ENCODE measurements at regions not wholly inside any gene's neighbourhood (a gene's known extent, or its start where the extent isn't known, plus 50 kb on each side); places are given as distances from the start of the nearest gene placed in this dataset.

GRCh38 chr9:115649991-115650472 is 503.6 kb upstream of the PAPPA start:
- DNase-seq (ENCODE audit: low spot score in 2 of 2, unreplicated experiment in 2 of 2), result no peak
- H3K4me1 Mint-ChIP-seq, result peaks cover 12% of the 10 kb centered on the region
- no peaks in the 10 kb centered on the region for H3K36me3 Mint-ChIP-seq
- TF ChIP-seq, protein P1, sequence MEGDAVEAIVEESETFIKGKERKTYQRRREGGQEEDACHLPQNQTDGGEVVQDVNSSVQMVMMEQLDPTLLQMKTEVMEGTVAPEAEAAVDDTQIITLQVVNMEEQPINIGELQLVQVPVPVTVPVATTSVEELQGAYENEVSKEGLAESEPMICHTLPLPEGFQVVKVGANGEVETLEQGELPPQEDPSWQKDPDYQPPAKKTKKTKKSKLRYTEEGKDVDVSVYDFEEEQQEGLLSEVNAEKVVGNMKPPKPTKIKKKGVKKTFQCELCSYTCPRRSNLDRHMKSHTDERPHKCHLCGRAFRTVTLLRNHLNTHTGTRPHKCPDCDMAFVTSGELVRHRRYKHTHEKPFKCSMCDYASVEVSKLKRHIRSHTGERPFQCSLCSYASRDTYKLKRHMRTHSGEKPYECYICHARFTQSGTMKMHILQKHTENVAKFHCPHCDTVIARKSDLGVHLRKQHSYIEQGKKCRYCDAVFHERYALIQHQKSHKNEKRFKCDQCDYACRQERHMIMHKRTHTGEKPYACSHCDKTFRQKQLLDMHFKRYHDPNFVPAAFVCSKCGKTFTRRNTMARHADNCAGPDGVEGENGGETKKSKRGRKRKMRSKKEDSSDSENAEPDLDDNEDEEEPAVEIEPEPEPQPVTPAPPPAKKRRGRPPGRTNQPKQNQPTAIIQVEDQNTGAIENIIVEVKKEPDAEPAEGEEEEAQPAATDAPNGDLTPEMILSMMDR (IDR thresholded peaks at IDR 0.05; ENCODE audit: unreplicated experiment), result no peak
- no peaks in the 10 kb centered on the region for H3K9me3 Mint-ChIP-seq
- H3K4me3 Mint-ChIP-seq, result no peak overlapping the region
- peak overlapping the region; percentile 87 for H3K27ac Mint-ChIP-seq
- no peaks in the 10 kb centered on the region for H3K27me3 Mint-ChIP-seq (ENCODE audit: low read depth)

- H3K36me3 Mint-ChIP-seq, result no peaks in the 10 kb centered on the region
- no peak overlapping the region for H3K27ac Mint-ChIP-seq
- no peak for DNase-seq (ENCODE audit: low spot score in 2 of 2, unreplicated experiment in 2 of 2)
- H3K4me1 Mint-ChIP-seq, result peaks cover 12% of the 10 kb centered on the region
- no peaks in the 10 kb centered on the region for H3K27me3 Mint-ChIP-seq (ENCODE audit: low read depth)
- no peak overlapping the region for H3K4me3 Mint-ChIP-seq
- TF ChIP-seq, protein P1 (IDR thresholded peaks at IDR 0.05; ENCODE audit: unreplicated experiment), result no peak
- H3K9me3 Mint-ChIP-seq, result no peaks in the 10 kb centered on the region
Measured at GRCh38 chr9:115650768-115651167, 502.8 kb upstream of the PAPPA start.

DNA sequence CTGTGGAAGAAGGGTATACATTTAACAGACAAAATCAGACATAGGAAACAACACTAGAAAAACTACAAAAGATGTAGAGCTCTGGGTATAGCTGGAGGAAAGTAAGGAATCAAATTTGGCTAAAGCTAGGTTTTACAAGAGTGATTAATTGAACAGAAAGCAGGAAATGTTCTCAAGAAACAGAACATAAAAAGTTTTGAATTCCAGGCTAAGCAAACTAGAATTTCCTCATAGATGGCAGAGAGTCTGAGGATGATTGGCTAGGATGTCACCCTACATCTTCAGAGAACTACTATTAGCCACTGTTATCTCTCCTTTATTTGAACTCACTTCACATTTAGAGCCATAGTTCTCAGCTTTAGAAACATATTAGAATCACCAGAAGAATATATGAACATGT is 502.1 kb upstream of the PAPPA start:
- no peaks in the 10 kb centered on the region for H3K9me3 Mint-ChIP-seq
- no peak overlapping the region for H3K4me3 Mint-ChIP-seq
- H3K36me3 Mint-ChIP-seq, result no peaks in the 10 kb centered on the region
- TF ChIP-seq, protein P1 (IDR thresholded peaks at IDR 0.05; ENCODE audit: unreplicated experiment), result no peak
- peaks cover 12% of the 10 kb centered on the region for H3K4me1 Mint-ChIP-seq
- no peaks in the 10 kb centered on the region for H3K27me3 Mint-ChIP-seq (ENCODE audit: low read depth)
- DNase-seq (ENCODE audit: low spot score in 2 of 2, unreplicated experiment in 2 of 2), result no peak
- no peak overlapping the region for H3K27ac Mint-ChIP-seq

GRCh38 chr9:115653171-115653606 is 500.4 kb upstream of the PAPPA start:
- H3K27ac Mint-ChIP-seq, result no peak overlapping the region
- no peaks in the 10 kb centered on the region for H3K36me3 Mint-ChIP-seq
- no peaks in the 10 kb centered on the region for H3K27me3 Mint-ChIP-seq (ENCODE audit: low read depth)

GRCh38 chr9:115657695-115658094 is 495.9 kb upstream of the PAPPA start:
- DNase-seq (ENCODE audit: low spot score in 2 of 2, unreplicated experiment in 2 of 2), result no peak
- TF ChIP-seq, protein P1 (IDR thresholded peaks at IDR 0.05; ENCODE audit: unreplicated experiment), result no peak
- no peak overlapping the region for H3K27ac Mint-ChIP-seq
- no peaks in the 10 kb centered on the region for H3K27me3 Mint-ChIP-seq (ENCODE audit: low read depth)
- no peak overlapping the region for H3K4me3 Mint-ChIP-seq
- no peaks in the 10 kb centered on the region for H3K36me3 Mint-ChIP-seq
- no peaks in the 10 kb centered on the region for H3K9me3 Mint-ChIP-seq
- H3K4me1 Mint-ChIP-seq, result no peaks in the 10 kb centered on the region

More at GRCh38 chr9:115653171-115653606, 500.4 kb upstream of the PAPPA start:
- H3K9me3 Mint-ChIP-seq, result no peaks in the 10 kb centered on the region
- peaks cover 12% of the 10 kb centered on the region for H3K4me1 Mint-ChIP-seq
- no peak overlapping the region for H3K4me3 Mint-ChIP-seq
- DNase-seq (ENCODE audit: low spot score in 2 of 2, unreplicated experiment in 2 of 2), result no peak
- TF ChIP-seq, protein P1 (IDR thresholded peaks at IDR 0.05; ENCODE audit: unreplicated experiment), result no peak

GRCh38 chr9:115665519-115665918 is 488.1 kb upstream of the PAPPA start:
- no peak for DNase-seq (ENCODE audit: low spot score in 2 of 2, unreplicated experiment in 2 of 2)
- H3K4me1 Mint-ChIP-seq, result peaks cover 6% of the 10 kb centered on the region
- no peaks in the 10 kb centered on the region for H3K9me3 Mint-ChIP-seq
- no peak overlapping the region for H3K4me3 Mint-ChIP-seq
- H3K36me3 Mint-ChIP-seq, result no peaks in the 10 kb centered on the region
- H3K27me3 Mint-ChIP-seq (ENCODE audit: low read depth), result no peaks in the 10 kb centered on the region
- no peak overlapping the region for H3K27ac Mint-ChIP-seq
- TF ChIP-seq, protein P1 (IDR thresholded peaks at IDR 0.05; ENCODE audit: unreplicated experiment), result no peak

Data from mesothelial cell of epicardium (in vitro differentiated cells).